Gastroesophageal sphincter (tissue), 4 donors: ENCODE measurements at regions not wholly inside any gene's neighbourhood (a gene's known extent, or its start where the extent isn't known, plus 50 kb on each side); places are given as distances from the start of the nearest gene placed in this dataset.

Source experiments
- ATAC-seq: fragments of 150-250 bp; one replicate; pipeline ENCODE4 v1.9.1; 2016; ENCODE audit warnings: mild to moderate bottlenecking, moderate library complexity
- H3K27ac ChIP-seq, 4 donors: fragments of 200-600 bp; sonication (generic) in 3 of 4; 1 replicate in 3 of 4; 2 replicates in 1 of 4; pipeline ENCODE4 v1.5.1; 2016 to 2019
- H3K27me3 ChIP-seq: fragments of 200-600 bp; sonication (generic); one replicate; pipeline ENCODE4 v1.5.1; 2019
- H3K36me3 ChIP-seq, 2 donors: fragments of 200-600 bp; sonication (generic); one replicate each; pipeline ENCODE4 v1.5.1; 2019; ENCODE audit warnings: control low read depth in 1 of 2
- H3K4me1 ChIP-seq, 3 donors: fragments of 200-600 bp; sonication (generic); 1 replicate in 2 of 3; 2 replicates in 1 of 3; pipeline ENCODE4 v1.5.1; 2016 to 2019; ENCODE audit warnings: control low read depth in 2 of 3
- H3K4me3 ChIP-seq, 2 donors: fragments of 200-600 bp; sonication (generic); one replicate each; pipeline ENCODE4 v1.5.1; 2019; ENCODE audit warnings: mild to moderate bottlenecking in 1 of 2, moderate library complexity in 1 of 2
- H3K9me3 ChIP-seq, 3 donors: fragments of 200-600 bp; sonication (generic); one replicate each; pipeline ENCODE4 v1.5.1; 2017 to 2019; ENCODE audit warnings: control low read depth in 2 of 3
- CTCF ChIP-seq, 4 experiments: fragments of 200-600 bp in 2 of 4; fragments of 450-650 bp in 2 of 4; sonication (generic) in 1 of 4; IDR thresholded peaks; one replicate each; pipeline ENCODE4 v1.5.1; 2017 to 2019; ENCODE audit warnings: antibody characterized with exemption in 4 of 4, mild to moderate bottlenecking in 2 of 4, moderate library complexity in 2 of 4
- EP300 ChIP-seq: sonication (generic); formaldehyde crosslinking; IDR thresholded peaks from one replicate; pipeline ENCODE4 v1.6.1; 2017; ENCODE audit warnings: antibody characterized with exemption, mild to moderate bottlenecking
- POLR2A ChIP-seq, 2 donors: fragments of 450-650 bp; IDR thresholded peaks; one replicate each; pipeline ENCODE4 v1.6.1; 2017; ENCODE audit warnings: antibody characterized with exemption in 2 of 2, mild to moderate bottlenecking in 2 of 2, moderate library complexity in 1 of 2
- POLR2AphosphoS5 ChIP-seq: sonication (generic); formaldehyde crosslinking; IDR thresholded peaks from one replicate; pipeline ENCODE4 v1.6.1; 2017; ENCODE audit warnings: antibody characterized with exemption
- WGBS, 2 donors: methylation state at CpG; one replicate each; pipeline ENCODE4 v1.1.5; 2018; ENCODE audit warnings: low coverage in 1 of 2; 5-methylcytosine and 5-hydroxymethylcytosine counted together

- Histone ChIP-seq H3K9me3 (no peaks in the 10 kb centered on the region), H3K27me3 (no peaks in the 10 kb centered on the region), H3K4me3 (no peak overlapping the region), H3K36me3 (no peaks in the 10 kb centered on the region), H3K4me1 (peaks cover 0 to 19% (median 0%) of the 10 kb centered on the region in 3 donors), H3K27ac (peak overlapping the region in 2 of 4 donors; percentile 30)
- ATAC-seq: no peak
- 18 to 57% methylated on average over 2 to 7 of the region's 9 CpGs for WGBS, 2 donors
- peak; percentile 24 for TF ChIP-seq POLR2AphosphoS5
- TF ChIP-seq POLR2A (IDR thresholded peaks at IDR 0.05): no peak
- TF ChIP-seq EP300: no peak
- no peak for TF ChIP-seq CTCF (IDR thresholded peaks at IDR 0.05)
These were observed 123.0 kb upstream of the SVIL start for GRCh38 chr10:29757551-29758297.

DNA sequence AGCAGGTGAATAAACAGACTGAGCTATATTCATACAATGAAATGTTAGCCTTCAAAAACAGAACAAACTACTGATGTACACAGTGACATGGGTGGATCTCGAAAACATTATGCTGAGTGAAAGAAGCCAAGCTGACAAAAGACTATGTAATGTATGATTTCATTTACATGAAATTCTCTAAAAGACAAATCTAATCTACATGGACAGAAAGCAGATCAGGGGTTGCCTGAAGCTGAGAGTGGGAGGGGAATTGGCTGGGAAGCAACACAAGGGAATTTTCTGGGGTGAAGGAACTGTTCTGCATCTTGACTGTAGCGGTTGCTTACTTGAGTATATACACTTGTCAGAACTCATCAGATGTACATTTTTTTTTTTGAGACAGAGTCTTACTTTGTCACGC, 121.7 kb upstream of the SVIL start:
- no peaks in the 10 kb centered on the region for H3K9me3 ChIP-seq
- H3K36me3 ChIP-seq: no peaks in the 10 kb centered on the region
- H3K4me3 ChIP-seq: no peak overlapping the region
- WGBS, 2 donors: 51 to 61% methylated on average over 3 of the region's 3 CpGs
- H3K4me1 ChIP-seq: peaks cover 0 to 19% (median 0%) of the 10 kb centered on the region in 3 donors
- TF ChIP-seq EP300 (no peak), POLR2A (IDR thresholded peaks at IDR 0.05) (no peak), CTCF (IDR thresholded peaks at IDR 0.05) (no peak), POLR2AphosphoS5 (no peak)
- no peak overlapping the region for H3K27ac ChIP-seq
- H3K27me3 ChIP-seq: no peaks in the 10 kb centered on the region
- no peak for ATAC-seq

GRCh38 chr10:29753283-29753682, 118.5 kb upstream of the SVIL start:
- no peak for ATAC-seq
- Histone ChIP-seq H3K36me3 (no peaks in the 10 kb centered on the region), H3K27ac (no peak overlapping the region), H3K27me3 (no peaks in the 10 kb centered on the region), H3K4me3 (no peak overlapping the region), H3K9me3 (no peaks in the 10 kb centered on the region), H3K4me1 (peaks cover 0 to 15% (median 0%) of the 10 kb centered on the region in 3 donors)
- WGBS, 2 donors: 95% methylated on average over 5 to 7 of the region's 7 CpGs
- no peak for TF ChIP-seq CTCF (IDR thresholded peaks at IDR 0.05)
- no peak for TF ChIP-seq POLR2AphosphoS5
- no peak for TF ChIP-seq EP300
- no peak for TF ChIP-seq POLR2A (IDR thresholded peaks at IDR 0.05)

DNA sequence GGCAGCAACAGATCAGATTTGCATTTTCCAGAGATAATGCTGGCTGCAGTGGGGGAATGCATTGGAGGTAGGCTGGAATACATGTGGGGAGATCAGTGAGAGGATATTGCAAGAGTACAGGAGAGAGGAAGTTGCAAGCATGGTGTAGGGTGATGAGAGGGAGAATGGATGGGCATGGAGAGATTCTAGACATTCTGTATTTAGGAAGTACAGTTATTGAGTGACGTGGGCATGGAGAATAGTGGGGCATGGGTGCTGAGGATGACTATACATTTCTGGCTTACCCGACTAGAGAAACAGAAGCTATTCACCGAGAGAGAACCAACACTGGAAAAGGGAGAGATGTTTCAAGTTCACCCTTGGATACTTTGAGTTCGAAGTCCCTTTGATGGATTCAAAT, 116.9 kb upstream of the SVIL start:
- no peak overlapping the region for H3K27ac ChIP-seq
- H3K4me3 ChIP-seq: no peak overlapping the region
- no peaks in the 10 kb centered on the region for H3K36me3 ChIP-seq
- no peaks in the 10 kb centered on the region for H3K9me3 ChIP-seq
- ATAC-seq: no peak
- H3K27me3 ChIP-seq: no peaks in the 10 kb centered on the region
- 93 to 96% methylated on average over 4 of the region's 4 CpGs for WGBS, 2 donors
- H3K4me1 ChIP-seq: no peaks in the 10 kb centered on the region
- TF ChIP-seq CTCF (IDR thresholded peaks at IDR 0.05) (no peak), POLR2AphosphoS5 (no peak), POLR2A (IDR thresholded peaks at IDR 0.05) (no peak), EP300 (no peak)

DNA sequence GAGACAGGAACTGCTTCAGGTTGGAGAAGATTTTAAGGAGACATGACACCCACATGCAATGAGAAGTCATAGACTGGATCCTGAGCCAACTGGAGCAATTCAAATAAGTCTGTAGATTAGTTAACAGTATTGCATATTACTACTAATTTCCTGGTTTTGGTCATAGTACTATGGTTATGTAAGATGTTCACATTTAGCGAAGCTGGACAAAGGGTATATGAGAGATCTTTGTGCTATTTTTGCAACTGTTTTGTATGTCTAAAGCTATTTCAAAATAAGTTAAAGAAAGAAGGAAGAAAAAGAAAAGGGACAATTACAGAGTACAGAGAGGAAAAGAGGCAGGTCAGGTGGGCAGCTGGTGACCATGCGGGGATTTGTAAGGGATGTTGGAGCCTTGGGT, 116.5 kb upstream of the SVIL start:
- TF ChIP-seq CTCF (IDR thresholded peaks at IDR 0.05): no peak
- no peak for TF ChIP-seq POLR2AphosphoS5
- no peak for TF ChIP-seq POLR2A (IDR thresholded peaks at IDR 0.05)
- no peak for TF ChIP-seq EP300
- Histone ChIP-seq H3K27me3 (no peaks in the 10 kb centered on the region), H3K27ac (no peak overlapping the region), H3K4me3 (no peak overlapping the region), H3K36me3 (no peaks in the 10 kb centered on the region), H3K4me1 (peaks cover 0 to 4% (median 4%) of the 10 kb centered on the region in 3 donors), H3K9me3 (no peaks in the 10 kb centered on the region)
- ATAC-seq: no peak
- 87 to 90% methylated on average over 2 of the region's 2 CpGs for WGBS, 2 donors
